ENCODE measurements at regions not wholly inside any gene's neighbourhood (a gene's known extent, or its start where the extent isn't known, plus 50 kb on each side); places are given as distances from the start of the nearest gene placed in this dataset.

GRCh38 chr5:52709167-52709925 is 78.4 kb upstream of the ITGA1 start:
- H3K4me3 ChIP-seq (replicated peaks; ENCODE audit: low read depth, low read length) = no peak overlapping the region
- H3K36me3 ChIP-seq (ENCODE audit: control insufficient read depth, insufficient read depth, low read length) = no peaks in the 10 kb centered on the region
- DNase-seq (ENCODE audit: extremely low read depth, insufficient read length) = no peak
- no peak for TF ChIP-seq CTCF (IDR thresholded peaks at IDR 0.05; ENCODE audit: insufficient read depth, low read length, poor library complexity, severe bottlenecking)
- H3K27me3 ChIP-seq (replicated peaks; ENCODE audit: control insufficient read depth, insufficient read depth, low read length) = no peaks in the 10 kb centered on the region

- H3K4me3 ChIP-seq (replicated peaks; ENCODE audit: low read depth, low read length) = no peak overlapping the region
- TF ChIP-seq CTCF (IDR thresholded peaks at IDR 0.05; ENCODE audit: insufficient read depth, low read length, poor library complexity, severe bottlenecking) = no peak
- DNase-seq (ENCODE audit: extremely low read depth, insufficient read length) = no peak
- no peaks in the 10 kb centered on the region for H3K36me3 ChIP-seq (ENCODE audit: control insufficient read depth, insufficient read depth, low read length)
- no peaks in the 10 kb centered on the region for H3K27me3 ChIP-seq (replicated peaks; ENCODE audit: control insufficient read depth, insufficient read depth, low read length)
Observed at GRCh38 chr5:52710310-52710971, 77.3 kb upstream of the ITGA1 start.

GRCh38 chr5:52710972-52711596 is 76.6 kb upstream of the ITGA1 start:
- Histone ChIP-seq H3K36me3 (ENCODE audit: control insufficient read depth, insufficient read depth, low read length) (no peaks in the 10 kb centered on the region), H3K4me3 (replicated peaks; ENCODE audit: low read depth, low read length) (no peak overlapping the region), H3K27me3 (replicated peaks; ENCODE audit: control insufficient read depth, insufficient read depth, low read length) (no peaks in the 10 kb centered on the region)
- TF ChIP-seq CTCF (IDR thresholded peaks at IDR 0.05; ENCODE audit: insufficient read depth, low read length, poor library complexity, severe bottlenecking) = no peak
- no peak for DNase-seq (ENCODE audit: extremely low read depth, insufficient read length)

DNA sequence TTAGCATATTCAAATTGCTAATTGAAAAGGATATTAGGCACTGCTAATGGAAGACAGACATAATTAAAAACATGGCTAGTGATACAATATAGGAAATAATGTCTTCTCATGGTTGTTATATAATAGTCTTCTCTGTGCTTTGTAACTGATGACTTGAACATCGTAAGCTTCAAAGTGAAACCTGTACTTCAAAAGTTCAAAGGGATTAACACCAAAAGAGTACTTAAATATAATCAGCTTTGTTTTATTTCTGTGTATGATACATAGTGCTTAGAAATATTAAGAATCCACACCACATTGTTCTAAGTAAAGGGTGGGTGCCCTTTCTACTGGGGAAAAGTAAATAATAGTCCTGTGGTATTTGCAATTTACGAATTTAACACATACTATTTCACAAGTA is 75.4 kb upstream of the ITGA1 start:
- Histone ChIP-seq H3K27me3 (replicated peaks; ENCODE audit: control insufficient read depth, insufficient read depth, low read length) (no peaks in the 10 kb centered on the region), H3K36me3 (ENCODE audit: control insufficient read depth, insufficient read depth, low read length) (no peaks in the 10 kb centered on the region), H3K4me3 (replicated peaks; ENCODE audit: low read depth, low read length) (no peak overlapping the region)
- DNase-seq (ENCODE audit: extremely low read depth, insufficient read length) = no peak
- TF ChIP-seq CTCF (IDR thresholded peaks at IDR 0.05; ENCODE audit: insufficient read depth, low read length, poor library complexity, severe bottlenecking) = no peak

GRCh38 chr5:52725065-52725746 is 62.5 kb upstream of the ITGA1 start:
- TF ChIP-seq CTCF (IDR thresholded peaks at IDR 0.05; ENCODE audit: insufficient read depth, low read length, poor library complexity, severe bottlenecking) = no peak
- DNase-seq (ENCODE audit: extremely low read depth, insufficient read length) = peak; percentile 30
- no peaks in the 10 kb centered on the region for H3K27me3 ChIP-seq (replicated peaks; ENCODE audit: control insufficient read depth, insufficient read depth, low read length)
- H3K36me3 ChIP-seq (ENCODE audit: control insufficient read depth, insufficient read depth, low read length) = no peaks in the 10 kb centered on the region
- no peak overlapping the region for H3K4me3 ChIP-seq (replicated peaks; ENCODE audit: low read depth, low read length)
